ENCODE measurements at regions not wholly inside any gene's neighbourhood (a gene's known extent, or its start where the extent isn't known, plus 50 kb on each side); places are given as distances from the start of the nearest gene placed in this dataset.

DNA sequence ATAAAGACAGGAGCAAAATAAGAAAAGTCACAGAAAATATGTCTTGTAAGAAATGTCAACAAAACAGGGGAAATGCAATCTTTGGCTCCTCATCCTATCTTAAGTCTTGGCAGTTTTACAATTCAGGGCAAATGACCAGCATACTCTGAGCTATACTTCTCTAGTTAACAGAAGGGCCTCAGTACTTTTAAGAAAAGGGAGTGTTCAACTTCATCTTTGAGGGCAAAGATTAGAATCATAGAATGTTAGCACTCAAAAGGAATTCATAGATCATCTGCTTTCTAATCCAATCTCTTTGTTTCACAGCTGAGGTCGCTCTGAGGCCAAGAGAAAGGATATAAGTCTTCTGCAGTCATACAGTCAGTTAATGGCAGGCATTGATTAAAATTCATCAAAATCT, 174.0 kb upstream of the NT5C1B start:
- TF ChIP-seq, protein P1, sequence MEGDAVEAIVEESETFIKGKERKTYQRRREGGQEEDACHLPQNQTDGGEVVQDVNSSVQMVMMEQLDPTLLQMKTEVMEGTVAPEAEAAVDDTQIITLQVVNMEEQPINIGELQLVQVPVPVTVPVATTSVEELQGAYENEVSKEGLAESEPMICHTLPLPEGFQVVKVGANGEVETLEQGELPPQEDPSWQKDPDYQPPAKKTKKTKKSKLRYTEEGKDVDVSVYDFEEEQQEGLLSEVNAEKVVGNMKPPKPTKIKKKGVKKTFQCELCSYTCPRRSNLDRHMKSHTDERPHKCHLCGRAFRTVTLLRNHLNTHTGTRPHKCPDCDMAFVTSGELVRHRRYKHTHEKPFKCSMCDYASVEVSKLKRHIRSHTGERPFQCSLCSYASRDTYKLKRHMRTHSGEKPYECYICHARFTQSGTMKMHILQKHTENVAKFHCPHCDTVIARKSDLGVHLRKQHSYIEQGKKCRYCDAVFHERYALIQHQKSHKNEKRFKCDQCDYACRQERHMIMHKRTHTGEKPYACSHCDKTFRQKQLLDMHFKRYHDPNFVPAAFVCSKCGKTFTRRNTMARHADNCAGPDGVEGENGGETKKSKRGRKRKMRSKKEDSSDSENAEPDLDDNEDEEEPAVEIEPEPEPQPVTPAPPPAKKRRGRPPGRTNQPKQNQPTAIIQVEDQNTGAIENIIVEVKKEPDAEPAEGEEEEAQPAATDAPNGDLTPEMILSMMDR (IDR thresholded peaks at IDR 0.05): no peak
- TF ChIP-seq POLR2A (IDR thresholded peaks at IDR 0.05): no peak

Measured in vagina (tissue), 2 donors.